Psoas muscle (tissue), 7 donors: ENCODE measurements at regions not wholly inside any gene's neighbourhood (a gene's known extent, or its start where the extent isn't known, plus 50 kb on each side); places are given as distances from the start of the nearest gene placed in this dataset.

Experiments used
- ATAC-seq, 4 donors: fragments of 200-7000 bp; cut with Tn5 transposase; one replicate each; pipeline ENCODE4 v1.9.1; 2020; ENCODE audit warnings: moderate library complexity in 3 of 4, mild to moderate bottlenecking in 2 of 4
- DNase-seq, 2 donors: peaks; one replicate each; pipeline ENCODE4 v3.0.0-alpha.2; 2020
- H3K27ac ChIP-seq: fragments of 200-600 bp; one replicate; pipeline ENCODE4 v1.8.0; 2022
- H3K27me3 ChIP-seq, 3 donors: fragments of 200-600 bp in 1 of 3; one replicate each; pipeline versions ENCODE4 v1.6.1 to v1.8.0; 2013 to 2022; ENCODE audit warnings: low read length in 2 of 3, mild to moderate bottlenecking in 2 of 3, moderate library complexity in 1 of 3; ENCODE audit not compliant: insufficient read depth in 3 of 3
- H3K36me3 ChIP-seq, 2 donors: fragments of 200-600 bp in 1 of 2; one replicate each; pipeline versions ENCODE4 v1.6.1 to v1.8.0; 2013 to 2022; ENCODE audit warnings: low read depth in 1 of 2, mild to moderate bottlenecking in 1 of 2, moderate library complexity in 1 of 2; ENCODE audit not compliant: insufficient read depth in 1 of 2
- H3K4me1 ChIP-seq: fragments of 200-600 bp; one replicate; pipeline ENCODE4 v1.8.0; 2022
- H3K4me3 ChIP-seq: fragments of 200-600 bp; one replicate; pipeline ENCODE4 v1.8.0; 2022; ENCODE audit warnings: mild to moderate bottlenecking
- H3K9me3 ChIP-seq: fragments of 200-600 bp; one replicate; pipeline ENCODE4 v1.8.0; 2022
- WGBS, 3 donors: extraction: QIAGEN DNeasy Blood & Tissue Kit; methylation state at CpG; one replicate each; pipeline versions ENCODE4 v1.1.6 to v1.1.7; 2013; 5-methylcytosine and 5-hydroxymethylcytosine counted together
- intact Hi-C, 2 donors: fragments of 100-400 bp; cut with DNase I; formaldehyde crosslinking; loops; one replicate each; pipeline versions ENCODE4 v1.11.0 to v1.14.2; 2022
- TF ChIP-seq, protein P1 (sequence below): fragments of 200-600 bp; IDR thresholded peaks from one replicate; pipeline ENCODE4 v1.8.0; 2022; ENCODE audit warnings: antibody characterized with exemption
- donor health status: healthy with polysubstance abuse.
- donor health status: DM: no; HTN: no; CAD: no; lungs with moderate emphysema.
- donor health status: Bipolar disorder and iron deficiency.
- donor health status: healthy.
- donor health status: DM: yes; HTN: yes; CAD: no.
- donor health status: DM: no; HTN: no; CAD: no.
- donor health status: DM: yes; HTN: yes; CAD: no.

DNA sequence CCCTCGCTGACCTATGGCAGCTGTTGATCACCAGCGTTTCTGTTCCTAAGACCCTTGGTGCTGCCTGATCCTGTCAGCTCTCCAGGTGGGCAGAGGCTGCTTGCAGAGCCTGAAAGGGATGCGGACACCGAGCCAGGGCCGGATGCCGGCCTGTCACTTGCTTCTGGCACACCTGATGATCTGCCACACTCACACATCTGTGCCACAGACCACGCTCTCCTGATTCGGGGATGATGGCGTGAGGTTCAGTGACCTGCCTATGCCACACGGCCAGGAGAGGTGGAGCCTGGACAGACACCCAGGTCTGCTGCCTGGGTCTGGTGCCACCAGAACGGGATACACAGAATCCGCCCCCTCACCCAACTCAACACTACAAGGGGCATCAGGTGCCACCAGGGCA lies 129.4 kb upstream of the GLI2 start:
- TF ChIP-seq, protein P1, sequence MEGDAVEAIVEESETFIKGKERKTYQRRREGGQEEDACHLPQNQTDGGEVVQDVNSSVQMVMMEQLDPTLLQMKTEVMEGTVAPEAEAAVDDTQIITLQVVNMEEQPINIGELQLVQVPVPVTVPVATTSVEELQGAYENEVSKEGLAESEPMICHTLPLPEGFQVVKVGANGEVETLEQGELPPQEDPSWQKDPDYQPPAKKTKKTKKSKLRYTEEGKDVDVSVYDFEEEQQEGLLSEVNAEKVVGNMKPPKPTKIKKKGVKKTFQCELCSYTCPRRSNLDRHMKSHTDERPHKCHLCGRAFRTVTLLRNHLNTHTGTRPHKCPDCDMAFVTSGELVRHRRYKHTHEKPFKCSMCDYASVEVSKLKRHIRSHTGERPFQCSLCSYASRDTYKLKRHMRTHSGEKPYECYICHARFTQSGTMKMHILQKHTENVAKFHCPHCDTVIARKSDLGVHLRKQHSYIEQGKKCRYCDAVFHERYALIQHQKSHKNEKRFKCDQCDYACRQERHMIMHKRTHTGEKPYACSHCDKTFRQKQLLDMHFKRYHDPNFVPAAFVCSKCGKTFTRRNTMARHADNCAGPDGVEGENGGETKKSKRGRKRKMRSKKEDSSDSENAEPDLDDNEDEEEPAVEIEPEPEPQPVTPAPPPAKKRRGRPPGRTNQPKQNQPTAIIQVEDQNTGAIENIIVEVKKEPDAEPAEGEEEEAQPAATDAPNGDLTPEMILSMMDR: no peak
- WGBS, 3 donors: 75 to 81% (median 76%) methylated on average over 12 of the region's 12 CpGs
- Histone ChIP-seq H3K4me3 (no peak overlapping the region), H3K4me1 (no peaks in the 10 kb centered on the region), H3K27ac (no peak overlapping the region), H3K27me3 (peaks cover 0 to 8% (median 2%) of the 10 kb centered on the region in 3 donors), H3K36me3 (no peaks in the 10 kb centered on the region), H3K9me3 (no peaks in the 10 kb centered on the region)
- ATAC-seq (no peak), DNase-seq (no peak)
- intact Hi-C loops: no loop called here

GRCh38 chr2:120606931-120607330 lies 128.7 kb upstream of the GLI2 start:
- no peaks in the 10 kb centered on the region for H3K9me3 ChIP-seq
- intact Hi-C loops: no loop called here
- TF ChIP-seq, protein P1: no peak
- no peaks in the 10 kb centered on the region for H3K4me1 ChIP-seq
- H3K36me3 ChIP-seq: no peaks in the 10 kb centered on the region
- H3K4me3 ChIP-seq: no peak overlapping the region
- peaks cover 0 to 8% (median 2%) of the 10 kb centered on the region in 3 donors for H3K27me3 ChIP-seq
- no peak overlapping the region for H3K27ac ChIP-seq
- no peak for DNase-seq
- ATAC-seq: no peak
- 36 to 53% (median 50%) methylated on average over 6 of the region's 6 CpGs for WGBS, 3 donors

DNA sequence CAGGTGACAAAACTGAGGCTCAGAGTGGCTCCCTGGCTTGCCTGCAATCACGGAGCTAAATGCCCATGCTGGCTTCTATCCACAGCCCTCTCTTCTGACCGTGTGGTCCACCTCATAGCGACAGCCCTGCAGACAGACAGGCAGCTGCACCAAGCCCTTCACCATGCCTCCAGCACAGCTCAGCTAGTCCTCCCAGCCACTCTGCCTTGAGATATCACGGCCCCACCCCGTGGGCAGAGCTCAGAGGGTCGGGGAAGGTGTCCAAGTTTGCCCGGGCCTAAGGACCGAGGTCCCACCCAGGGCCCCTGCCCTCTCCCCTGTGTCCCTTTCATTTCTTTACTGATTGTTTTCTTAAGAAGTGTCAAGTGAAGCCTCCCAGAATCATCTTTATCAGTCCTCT lies 128.2 kb upstream of the GLI2 start:
- no peak overlapping the region for H3K27ac ChIP-seq
- no peaks in the 10 kb centered on the region for H3K9me3 ChIP-seq
- 50 to 59% (median 52%) methylated on average over 8 of the region's 8 CpGs for WGBS, 3 donors
- DNase-seq: no peak
- H3K27me3 ChIP-seq: peaks cover 0 to 8% (median 2%) of the 10 kb centered on the region in 3 donors
- TF ChIP-seq, protein P1: no peak
- ATAC-seq: no peak
- no peaks in the 10 kb centered on the region for H3K36me3 ChIP-seq
- no peak overlapping the region for H3K4me3 ChIP-seq
- intact Hi-C loops: no loop called here
- no peaks in the 10 kb centered on the region for H3K4me1 ChIP-seq

- Histone ChIP-seq H3K36me3 (no peaks in the 10 kb centered on the region), H3K4me1 (no peaks in the 10 kb centered on the region), H3K27ac (no peak overlapping the region), H3K9me3 (no peaks in the 10 kb centered on the region), H3K4me3 (no peak overlapping the region), H3K27me3 (peaks cover 0 to 8% (median 2%) of the 10 kb centered on the region in 3 donors)
- TF ChIP-seq, protein P1: no peak
- 64 to 98% (median 98%) methylated on average over 3 to 4 of the region's 4 CpGs for WGBS, 3 donors
- intact Hi-C loops: no loop called here
- DNase-seq (no peak), ATAC-seq (no peak)
These were observed 127.7 kb upstream of the GLI2 start for GRCh38 chr2:120607996-120608395.

DNA sequence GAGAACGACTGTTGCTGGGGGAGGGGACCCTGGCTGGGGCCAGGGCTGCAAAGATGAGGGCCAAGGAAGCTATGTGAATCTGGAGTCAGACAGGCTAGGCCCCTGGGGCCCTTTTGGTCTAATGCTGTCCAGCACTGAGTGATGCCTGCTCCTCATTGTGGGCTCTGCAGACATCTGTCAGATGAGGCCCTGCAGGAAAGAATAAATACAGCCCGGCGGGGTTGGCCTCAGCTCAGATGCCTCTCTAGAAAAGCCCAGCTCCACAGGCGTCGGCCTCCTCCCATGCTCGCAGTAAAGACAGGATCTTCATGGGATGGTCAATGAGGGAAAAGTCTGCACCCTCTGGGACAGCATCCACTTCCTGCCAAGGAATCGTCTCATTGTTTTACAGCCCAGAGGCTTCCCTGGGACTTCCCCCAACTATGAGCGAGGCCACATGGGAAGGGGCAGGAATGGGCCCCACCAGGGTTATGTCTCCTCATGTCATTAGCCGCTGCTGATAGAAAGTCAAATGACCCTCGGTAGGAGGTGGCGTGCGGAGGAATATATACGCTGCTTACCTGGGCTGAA lies 125.8 kb upstream of the GLI2 start:
- no peak overlapping the region for H3K27ac ChIP-seq

More for the DNA sequence above, 125.8 kb upstream of the GLI2 start:
- 67 to 79% (median 72%) methylated on average over 13 of the region's 13 CpGs for WGBS, 3 donors
- H3K36me3 ChIP-seq: no peaks in the 10 kb centered on the region
- peak in 1 of 2 donors; percentile 25 for DNase-seq
- no peak overlapping the region for H3K4me3 ChIP-seq
- no peaks in the 10 kb centered on the region for H3K9me3 ChIP-seq
- TF ChIP-seq, protein P1: no peak
- intact Hi-C loops: no loop called here
- no peaks in the 10 kb centered on the region for H3K4me1 ChIP-seq
- ATAC-seq: no peak
- H3K27me3 ChIP-seq: peaks cover 0 to 9% (median 2%) of the 10 kb centered on the region in 3 donors
